Neuronal stem cell (in vitro differentiated cells): ENCODE measurements at regions not wholly inside any gene's neighbourhood (a gene's known extent, or its start where the extent isn't known, plus 50 kb on each side); places are given as distances from the start of the nearest gene placed in this dataset.
A peak's percentile ranks its signal among the peaks of the same experiment; 100 is the strongest.

Experiments
- DNase-seq: peaks from one replicate; pipeline ENCODE4 v3.0.0-alpha.2; 2013; ENCODE audit warnings: low spot score
- H2AFZ ChIP-seq: one replicate; pipeline ENCODE4 v1.6.1; 2013; ENCODE audit warnings: mild to moderate bottlenecking, low read length, inconsistent platforms
- H2AK5ac ChIP-seq: 2 replicates; pipeline ENCODE4 v1.6.1; 2013; ENCODE audit warnings: low read depth, mild to moderate bottlenecking, inconsistent platforms, low read length, moderate library complexity, mixed read lengths
- H2BK120ac ChIP-seq: 2 replicates; pipeline ENCODE4 v1.6.1; 2013; ENCODE audit warnings: low read depth, mild to moderate bottlenecking, inconsistent platforms, low read length, moderate library complexity, mixed read lengths
- H2BK12ac ChIP-seq: one replicate; pipeline ENCODE4 v1.6.1; 2013; ENCODE audit warnings: low read length, inconsistent platforms
- H2BK15ac ChIP-seq: 2 replicates; pipeline ENCODE4 v1.6.1; 2013; ENCODE audit warnings: mild to moderate bottlenecking, low read length, inconsistent platforms, mixed read lengths
- H2BK5ac ChIP-seq: one replicate; pipeline ENCODE4 v1.6.1; 2013; ENCODE audit warnings: inconsistent platforms, mild to moderate bottlenecking, low read length, moderate library complexity
- H3K14ac ChIP-seq: one replicate; pipeline ENCODE4 v1.6.1; 2013; ENCODE audit warnings: low read length, inconsistent platforms
- H3K18ac ChIP-seq: 2 replicates; pipeline ENCODE4 v1.6.1; 2013; ENCODE audit warnings: low read length, inconsistent platforms
- H3K23ac ChIP-seq: 2 replicates; pipeline ENCODE4 v1.6.1; 2013; ENCODE audit warnings: low read depth, mild to moderate bottlenecking, mixed read lengths, low read length, inconsistent platforms; ENCODE audit not compliant: poor library complexity
- H3K27ac ChIP-seq: replicated peaks from 3 replicates; pipeline ENCODE4 v1.5.1; 2013; ENCODE audit warnings: low read length, inconsistent platforms
- H3K27me3 ChIP-seq, 3 experiments: 2 replicates each; pipeline ENCODE4 v1.6.1; 2013; ENCODE audit warnings: low read length in 3 of 3, mild to moderate bottlenecking in 2 of 3, inconsistent platforms in 1 of 3, low read depth in 1 of 3, mixed read lengths in 1 of 3, moderate library complexity in 1 of 3; ENCODE audit not compliant: control insufficient read depth in 3 of 3, insufficient read depth in 3 of 3
- H3K36me3 ChIP-seq, 2 donors: replicated peaks in 1 of 2; 2 replicates each; pipeline ENCODE4 v1.6.1; 2013; ENCODE audit warnings: low read length in 2 of 2; ENCODE audit not compliant: control insufficient read depth in 2 of 2, insufficient read depth in 2 of 2
- H3K4ac ChIP-seq: 2 replicates; pipeline ENCODE4 v1.6.1; 2013; ENCODE audit warnings: inconsistent platforms, mild to moderate bottlenecking, low read length, moderate library complexity
- H3K4me1 ChIP-seq, 2 donors: 1 replicate in 1 of 2; 2 replicates in 1 of 2; pipeline ENCODE4 v1.6.1; 2013; ENCODE audit warnings: low read length in 2 of 2, low read depth in 1 of 2; ENCODE audit not compliant: control insufficient read depth in 2 of 2, insufficient read depth in 1 of 2
- H3K4me2 ChIP-seq: one replicate; pipeline ENCODE4 v1.6.1; 2013; ENCODE audit warnings: mild to moderate bottlenecking, low read length, inconsistent platforms; ENCODE audit not compliant: insufficient read depth, poor library complexity, severe bottlenecking
- H3K4me3 ChIP-seq, 2 donors: 2 replicates each; pipeline ENCODE4 v1.5.1; 2013; ENCODE audit warnings: low read length in 2 of 2, mild to moderate bottlenecking in 2 of 2, inconsistent platforms in 1 of 2, moderate library complexity in 1 of 2
- H3K79me1 ChIP-seq: one replicate; pipeline ENCODE4 v1.6.1; 2013; ENCODE audit warnings: low read depth, mild to moderate bottlenecking, inconsistent platforms, low read length, moderate library complexity
- H3K9ac ChIP-seq: one replicate; pipeline ENCODE4 v1.6.1; 2013; ENCODE audit warnings: mild to moderate bottlenecking, low read depth, low read length, inconsistent platforms; ENCODE audit not compliant: poor library complexity
- H3K9me3 ChIP-seq, 2 donors: replicated peaks in 1 of 2; 2 replicates each; pipeline versions ENCODE3 to v1.6.1; 2013; ENCODE audit warnings: low read length in 2 of 2, mild to moderate bottlenecking in 2 of 2, inconsistent platforms in 1 of 2, low read depth in 1 of 2, mixed read lengths in 1 of 2, moderate library complexity in 1 of 2; ENCODE audit not compliant: control insufficient read depth in 2 of 2, insufficient read depth in 1 of 2
- H4K8ac ChIP-seq: one replicate; pipeline ENCODE4 v1.6.1; 2013; ENCODE audit warnings: low read depth, mild to moderate bottlenecking, inconsistent platforms, low read length, moderate library complexity
- H4K91ac ChIP-seq: one replicate; pipeline ENCODE4 v1.6.1; 2013; ENCODE audit warnings: low read length, low read depth, mild to moderate bottlenecking, inconsistent platforms; ENCODE audit not compliant: poor library complexity
- WGBS, 2 donors: extraction: QIAGEN DNeasy Blood & Tissue Kit; methylation state at CpG; one replicate each; pipeline ENCODE4 v1.1.7; 2013; ENCODE audit warnings: missing lambda C conversion rate in 2 of 2, mixed read lengths in 1 of 2; ENCODE audit not compliant: insufficient read length in 2 of 2, insufficient replicate concordance in 1 of 2; ENCODE audit errors: extremely low coverage in 2 of 2; 5-methylcytosine and 5-hydroxymethylcytosine counted together

DNA sequence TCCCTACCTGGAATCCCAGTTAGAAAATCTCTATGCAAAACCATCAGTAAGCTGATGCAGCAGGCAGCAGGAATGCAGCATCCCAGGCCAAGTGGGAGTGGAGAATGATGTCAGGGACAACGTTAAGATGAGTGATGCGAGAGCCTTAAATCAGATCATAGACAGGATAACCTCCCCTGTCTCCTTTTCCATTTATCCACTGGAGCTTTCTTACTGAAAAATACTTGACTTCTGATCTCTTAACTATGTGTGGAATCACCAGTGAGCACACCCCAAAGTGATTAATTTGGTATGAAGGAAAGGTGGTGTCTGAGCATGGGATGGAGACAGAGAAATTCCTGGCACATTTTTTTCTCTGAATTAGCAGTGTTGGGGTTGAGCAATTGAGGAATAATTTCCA lies 98.0 kb downstream of the RND3 start:
- Histone ChIP-seq H2AK5ac (no peak overlapping the region), H3K4me2 (no peak overlapping the region), H2BK5ac (no peak overlapping the region), H3K79me1 (no peaks in the 10 kb centered on the region), H3K4ac (no peak overlapping the region), H3K14ac (no peak overlapping the region), H2BK12ac (no peak overlapping the region), H2AFZ (no peak overlapping the region), H4K91ac (no peak overlapping the region), H3K23ac (no peak overlapping the region), H2BK120ac (no peak overlapping the region), H3K9me3 (peaks cover 5 to 6% of the 10 kb centered on the region in 2 donors), H2BK15ac (no peak overlapping the region), H3K27me3 (no peaks in the 10 kb centered on the region), H3K4me1 (peaks cover 6 to 14% of the 10 kb centered on the region in 2 donors), H3K36me3 (no peaks in the 10 kb centered on the region), H3K4me3 (no peak overlapping the region), H3K27ac (no peak overlapping the region), H3K18ac (no peak overlapping the region), H3K9ac (no peak overlapping the region), H4K8ac (no peak overlapping the region)
- no peak for DNase-seq
- WGBS, 2 donors: no CpG with 5 or more reads among the region's 2 CpGs

DNA sequence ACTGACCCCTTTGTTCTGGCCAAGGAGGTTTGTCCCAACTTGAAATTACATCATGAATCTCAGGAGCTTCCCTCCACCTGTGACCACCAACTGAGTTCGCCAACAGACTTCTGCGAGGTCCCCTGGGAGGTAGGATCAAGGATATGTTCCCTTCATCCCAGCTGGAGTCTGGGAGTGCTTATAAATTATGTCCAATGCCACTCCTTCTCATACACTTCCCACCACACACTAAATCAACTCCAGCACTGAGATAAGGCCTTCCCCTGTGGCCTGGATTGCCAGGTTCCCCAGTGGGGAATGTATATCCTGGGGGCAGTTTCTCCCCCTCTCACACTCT lies 99.2 kb downstream of the RND3 start:
- Histone ChIP-seq H3K9me3 (peaks cover 5 to 8% of the 10 kb centered on the region in 2 donors), H3K23ac (no peak overlapping the region), H3K18ac (no peak overlapping the region), H2AK5ac (no peak overlapping the region), H3K79me1 (no peaks in the 10 kb centered on the region), H3K14ac (no peak overlapping the region), H2BK15ac (no peak overlapping the region), H4K91ac (peak overlapping the region; percentile 64), H2AFZ (no peak overlapping the region), H2BK5ac (no peak overlapping the region), H3K4me2 (no peak overlapping the region), H3K36me3 (no peaks in the 10 kb centered on the region), H3K27ac (no peak overlapping the region), H3K4ac (no peak overlapping the region), H4K8ac (no peak overlapping the region), H3K27me3 (no peaks in the 10 kb centered on the region), H2BK12ac (no peak overlapping the region), H3K9ac (no peak overlapping the region), H2BK120ac (no peak overlapping the region), H3K4me1 (peaks cover 3 to 8% of the 10 kb centered on the region in 2 donors), H3K4me3 (no peak overlapping the region)
- no peak for DNase-seq
- no CpG with 5 or more reads among the region's 2 CpGs for WGBS, 2 donors

DNA sequence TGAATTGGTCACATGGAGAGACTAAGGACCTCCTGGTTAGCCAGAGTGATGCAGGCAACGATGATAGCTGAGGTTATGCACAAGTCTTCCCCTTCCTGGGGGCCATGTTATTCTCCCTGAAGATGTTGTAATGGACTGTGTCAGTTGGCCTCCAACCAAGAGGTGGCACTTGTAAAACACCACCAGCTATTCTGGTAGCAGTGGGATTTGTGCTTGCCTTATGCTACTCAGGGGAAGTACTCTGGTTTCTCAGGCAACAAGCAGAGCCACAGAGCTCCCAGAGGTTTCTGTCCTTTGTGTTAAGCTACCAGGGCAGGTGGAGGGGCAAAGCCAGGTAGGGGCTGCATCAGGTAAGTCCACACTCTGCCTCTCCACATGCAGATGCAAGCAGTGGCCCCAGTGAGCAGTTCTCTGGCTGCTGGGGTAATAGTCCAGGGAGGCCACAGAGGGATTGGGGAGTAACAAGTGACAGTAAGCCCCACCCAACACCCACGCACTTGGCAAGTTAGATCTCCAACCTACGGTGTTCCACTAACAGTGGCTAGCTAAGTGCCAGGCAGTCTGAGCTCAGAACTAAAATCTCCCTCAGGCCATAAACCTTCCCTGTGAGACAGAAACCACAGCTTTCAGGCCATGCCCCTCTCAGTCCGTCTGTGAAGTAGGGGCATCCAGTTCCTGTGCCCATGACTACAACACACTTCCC lies 99.7 kb downstream of the RND3 start:
- no peak overlapping the region for H3K4me3 ChIP-seq
- WGBS, 2 donors: no CpG with 5 or more reads among the region's 4 CpGs

DNA sequence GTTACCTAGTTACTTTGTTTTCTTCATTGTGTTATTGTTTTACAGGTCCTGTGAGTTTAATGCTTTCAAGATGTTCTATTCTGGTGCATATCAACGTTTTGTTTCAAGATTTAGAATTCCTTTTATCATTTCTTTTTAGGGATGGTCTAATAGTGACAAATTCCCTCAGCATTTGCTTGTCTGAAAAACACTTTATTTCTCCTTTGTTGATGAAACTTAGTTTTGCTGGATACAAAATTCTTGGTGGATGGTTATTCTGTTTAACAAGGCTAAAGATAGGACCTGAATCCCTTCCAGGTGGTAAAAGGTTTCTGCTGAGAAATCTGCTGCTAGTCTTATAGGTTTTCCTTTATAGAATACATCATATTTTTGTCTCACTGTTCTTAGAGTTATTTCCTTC lies 102.3 kb downstream of the RND3 start:
- H3K79me1 ChIP-seq: no peaks in the 10 kb centered on the region
- no CpG with 5 or more reads among the region's 1 CpG for WGBS, 2 donors
- H3K36me3 ChIP-seq: no peaks in the 10 kb centered on the region
- H2AFZ ChIP-seq: no peak overlapping the region
- no peak overlapping the region for H3K4me2 ChIP-seq
- no peaks in the 10 kb centered on the region for H3K27me3 ChIP-seq
- no peak overlapping the region for H3K4ac ChIP-seq
- H3K14ac ChIP-seq: no peak overlapping the region
- H2BK12ac ChIP-seq: no peak overlapping the region
- DNase-seq: no peak
- no peak overlapping the region for H2BK5ac ChIP-seq
- peaks cover 5 to 10% of the 10 kb centered on the region in 2 donors for H3K9me3 ChIP-seq
- H4K8ac ChIP-seq: no peak overlapping the region
- H4K91ac ChIP-seq: no peak overlapping the region
- no peak overlapping the region for H3K9ac ChIP-seq
- H3K18ac ChIP-seq: no peak overlapping the region
- no peak overlapping the region for H3K27ac ChIP-seq
- no peak overlapping the region for H2BK15ac ChIP-seq
- H2BK120ac ChIP-seq: no peak overlapping the region
- no peak overlapping the region for H3K4me3 ChIP-seq
- no peak overlapping the region for H3K23ac ChIP-seq
- H3K4me1 ChIP-seq: no peaks in the 10 kb centered on the region
- H2AK5ac ChIP-seq: no peak overlapping the region

More for the DNA sequence above, 99.7 kb downstream of the RND3 start:
- H2BK120ac ChIP-seq: no peak overlapping the region
- H4K91ac ChIP-seq: peak overlapping the region; percentile 64
- H3K4me1 ChIP-seq: peaks cover 3 to 8% of the 10 kb centered on the region in 2 donors
- no peak overlapping the region for H3K4ac ChIP-seq
- no peak overlapping the region for H4K8ac ChIP-seq
- no peak overlapping the region for H2BK5ac ChIP-seq
- peaks cover 5 to 8% of the 10 kb centered on the region in 2 donors for H3K9me3 ChIP-seq
- no peaks in the 10 kb centered on the region for H3K27me3 ChIP-seq
- no peak overlapping the region for H2AK5ac ChIP-seq
- H3K18ac ChIP-seq: no peak overlapping the region
- H3K23ac ChIP-seq: no peak overlapping the region
- H3K79me1 ChIP-seq: no peaks in the 10 kb centered on the region
- no peak overlapping the region for H3K4me2 ChIP-seq
- DNase-seq: no peak
- H2AFZ ChIP-seq: peak overlapping the region; percentile 21
- no peak overlapping the region for H3K9ac ChIP-seq
- no peak overlapping the region for H2BK12ac ChIP-seq
- no peaks in the 10 kb centered on the region for H3K36me3 ChIP-seq
- H3K27ac ChIP-seq: no peak overlapping the region
- H2BK15ac ChIP-seq: no peak overlapping the region
- no peak overlapping the region for H3K14ac ChIP-seq
